Hepatocyte (in vitro differentiated cells): ENCODE measurements at regions not wholly inside any gene's neighbourhood (a gene's known extent, or its start where the extent isn't known, plus 50 kb on each side); places are given as distances from the start of the nearest gene placed in this dataset.

ENCODE experiments used
- CTCF ChIP-seq: fragments of 200-600 bp; sonication (generic); IDR thresholded peaks from 2 replicates; pipeline ENCODE4 v1.5.1; 2016; ENCODE audit warnings: antibody characterized with exemption, mild to moderate bottlenecking; ENCODE audit not compliant: poor library complexity
- EZH2 ChIP-seq: fragments of 200-600 bp; sonication (generic); IDR thresholded peaks from 2 replicates; pipeline ENCODE4 v1.6.1; 2016; ENCODE audit warnings: antibody characterized with exemption, mild to moderate bottlenecking, borderline replicate concordance
- EZH2phosphoT487 ChIP-seq: fragments of 200-600 bp; sonication (generic); IDR thresholded peaks from one replicate; pipeline ENCODE4 v1.6.1; 2018; ENCODE audit warnings: antibody characterized with exemption, mild to moderate bottlenecking, low read depth, moderate library complexity; ENCODE audit not compliant: unreplicated experiment, severe bottlenecking

GRCh38 chr9:88291856-88292255 is 96.4 kb upstream of the SPIN1 start:
- TF ChIP-seq CTCF (no peak), EZH2phosphoT487 (no peak), EZH2 (no peak)
